ENCODE measurements at regions not wholly inside any gene's neighbourhood (a gene's known extent, or its start where the extent isn't known, plus 50 kb on each side); places are given as distances from the start of the nearest gene placed in this dataset.

GRCh38 chr1:29739176-29739575, 502.9 kb downstream of the PTPRU start:
- Histone ChIP-seq H2AFZ (ENCODE audit: control insufficient read depth, low read length) (no peak overlapping the region), H3K27ac (ENCODE audit: control insufficient read depth, insufficient read depth, low read length) (no peak overlapping the region), H3K9me1 (ENCODE audit: control insufficient read depth, extremely low read depth, insufficient read depth, low read length) (no peaks in the 10 kb centered on the region), H3K4me2 (ENCODE audit: control insufficient read depth, extremely low read depth, insufficient read depth, low read depth, low read length) (no peak overlapping the region), H3K4me1 (ENCODE audit: control insufficient read depth, extremely low read depth, insufficient read depth, low read length) (no peaks in the 10 kb centered on the region), H3K4me3 (ENCODE audit: control insufficient read depth in 2 of 3, extremely low read depth in 1 of 3, insufficient read depth in 2 of 3, low read depth in 1 of 3, low read length in 3 of 3) (no peak overlapping the region), H3K79me2 (ENCODE audit: control insufficient read depth, insufficient read depth, low read length) (no peaks in the 10 kb centered on the region), H3K9ac (ENCODE audit: control insufficient read depth, extremely low read depth, insufficient read depth, low read length) (no peak overlapping the region), H3K27me3 (ENCODE audit: control insufficient read depth, extremely low read depth, insufficient read depth, low read length) (peaks cover 16% of the 10 kb centered on the region), H4K20me1 (ENCODE audit: control insufficient read depth, extremely low read depth, insufficient read depth, low read length) (no peaks in the 10 kb centered on the region), H3K36me3 (ENCODE audit: control insufficient read depth in 2 of 2, extremely low read depth in 1 of 2, insufficient read depth in 2 of 2, low read length in 2 of 2) (no peaks in the 10 kb centered on the region), H3K9me3 (ENCODE audit: control insufficient read depth, low read depth, low read length) (no peaks in the 10 kb centered on the region)
- TF ChIP-seq CTCF (optimal IDR thresholded peaks at IDR 0.05 in 1 of 3, IDR thresholded peaks at IDR 0.05 in 1 of 3, conservative IDR thresholded peaks at IDR 0.05 in 1 of 3; ENCODE audit: extremely low read depth in 1 of 3, insufficient read depth in 2 of 3, low read length in 3 of 3), result no peak
- dilution Hi-C loops (cut with MboI; ENCODE audit: extremely low pct_ligation_motif_present, low sequenced_read_pairs), result no loop called here
- DNase-seq (ENCODE audit: low read depth, low spot score) (no peak), FAIRE-seq (no peak)

DNA sequence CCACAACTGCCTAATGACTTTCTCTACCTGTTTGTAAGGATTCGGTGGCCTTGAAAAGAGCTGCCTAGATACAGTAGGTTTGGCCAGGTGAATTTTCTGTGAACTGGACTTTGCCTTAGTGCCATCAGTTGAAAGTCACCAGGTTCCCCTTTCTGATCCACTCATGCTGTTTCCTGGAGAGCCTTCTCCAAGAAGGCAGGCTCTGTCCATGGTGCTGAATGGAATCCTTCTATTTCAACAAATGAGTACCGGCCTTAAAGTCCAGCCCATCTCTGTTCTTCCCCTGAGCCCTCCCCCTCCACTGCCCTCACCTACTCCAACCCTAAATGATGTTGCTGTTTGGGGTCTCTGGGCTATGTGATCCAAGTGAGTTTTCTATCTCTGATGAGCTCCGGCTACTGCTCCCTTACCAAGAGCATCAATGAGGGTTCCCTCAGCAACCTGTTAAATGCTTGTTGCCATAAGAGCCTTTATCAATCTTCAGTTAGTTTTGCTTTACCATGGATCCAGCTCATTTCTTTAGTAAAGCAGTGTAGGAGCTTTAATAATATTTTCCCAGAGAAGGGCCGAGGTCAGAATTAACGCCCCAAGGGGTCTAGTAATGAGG, 500.4 kb downstream of the PTPRU start:
- TF ChIP-seq CTCF (optimal IDR thresholded peaks at IDR 0.05 in 1 of 3, IDR thresholded peaks at IDR 0.05 in 1 of 3, conservative IDR thresholded peaks at IDR 0.05 in 1 of 3; ENCODE audit: extremely low read depth in 1 of 3, insufficient read depth in 2 of 3, low read length in 3 of 3) (no peak), EZH2 (IDR thresholded peaks at IDR 0.05; ENCODE audit: low read length) (no peak)
- Histone ChIP-seq H3K9me1 (ENCODE audit: control insufficient read depth, extremely low read depth, insufficient read depth, low read length) (no peaks in the 10 kb centered on the region), H3K9me3 (ENCODE audit: control insufficient read depth, low read depth, low read length) (no peaks in the 10 kb centered on the region), H3K4me1 (ENCODE audit: control insufficient read depth, extremely low read depth, insufficient read depth, low read length) (no peaks in the 10 kb centered on the region), H2AFZ (ENCODE audit: control insufficient read depth, low read length) (no peak overlapping the region), H3K79me2 (ENCODE audit: control insufficient read depth, insufficient read depth, low read length) (no peaks in the 10 kb centered on the region), H3K36me3 (ENCODE audit: control insufficient read depth in 2 of 2, extremely low read depth in 1 of 2, insufficient read depth in 2 of 2, low read length in 2 of 2) (no peaks in the 10 kb centered on the region), H3K4me2 (ENCODE audit: control insufficient read depth, extremely low read depth, insufficient read depth, low read depth, low read length) (no peak overlapping the region), H3K27me3 (ENCODE audit: control insufficient read depth, extremely low read depth, insufficient read depth, low read length) (peaks cover 6% of the 10 kb centered on the region), H3K9ac (ENCODE audit: control insufficient read depth, extremely low read depth, insufficient read depth, low read length) (no peak overlapping the region), H3K4me3 (ENCODE audit: control insufficient read depth in 2 of 3, extremely low read depth in 1 of 3, insufficient read depth in 2 of 3, low read depth in 1 of 3, low read length in 3 of 3) (no peak overlapping the region), H4K20me1 (ENCODE audit: control insufficient read depth, extremely low read depth, insufficient read depth, low read length) (no peaks in the 10 kb centered on the region), H3K27ac (ENCODE audit: control insufficient read depth, insufficient read depth, low read length) (no peak overlapping the region)
- dilution Hi-C loops (cut with MboI; ENCODE audit: extremely low pct_ligation_motif_present, low sequenced_read_pairs), result no loop called here
- peak; percentile 72 for FAIRE-seq
- peak; percentile 26 for DNase-seq (ENCODE audit: low read depth, low spot score)

All from keratinocyte (primary cell).